Gastroesophageal sphincter (tissue), 3 donors: ENCODE measurements at regions not wholly inside any gene's neighbourhood (a gene's known extent, or its start where the extent isn't known, plus 50 kb on each side); places are given as distances from the start of the nearest gene placed in this dataset.

Source experiments
- CTCF ChIP-seq, 4 experiments: fragments of 200-600 bp in 2 of 4; fragments of 450-650 bp in 2 of 4; sonication (generic) in 1 of 4; IDR thresholded peaks; one replicate each; pipeline ENCODE4 v1.5.1; 2017 to 2019; ENCODE audit warnings: antibody characterized with exemption in 4 of 4, mild to moderate bottlenecking in 2 of 4, moderate library complexity in 2 of 4
- EP300 ChIP-seq: sonication (generic); formaldehyde crosslinking; IDR thresholded peaks from one replicate; pipeline ENCODE4 v1.6.1; 2017; ENCODE audit warnings: antibody characterized with exemption, mild to moderate bottlenecking
- POLR2A ChIP-seq, 2 donors: fragments of 450-650 bp; IDR thresholded peaks; one replicate each; pipeline ENCODE4 v1.6.1; 2017; ENCODE audit warnings: antibody characterized with exemption in 2 of 2, mild to moderate bottlenecking in 2 of 2, moderate library complexity in 1 of 2

- peak in 3 of 4 experiments; percentile 88 to 100 (median 89) for TF ChIP-seq CTCF (IDR thresholded peaks at IDR 0.05)
- TF ChIP-seq POLR2A (IDR thresholded peaks at IDR 0.05): peak; percentile 70 to 75
- no peak for TF ChIP-seq EP300
Observed at GRCh38 chr7:149624419-149625339, 127.1 kb upstream of the ZNF746 start.
